CD4-positive, alpha-beta T cell treated with Interleukin-4 for 4 hours (primary cell): ENCODE measurements at regions not wholly inside any gene's neighbourhood (a gene's known extent, or its start where the extent isn't known, plus 50 kb on each side); places are given as distances from the start of the nearest gene placed in this dataset.

Source experiments
- DNase-seq: peaks from one replicate; pipeline ENCODE4 v3.0.0-alpha.2; 2020

- DNase-seq, result no peak
Measured at GRCh38 chr16:77594799-77595596, 127.3 kb upstream of the NUDT7 start.

- no peak for DNase-seq
Measured at GRCh38 chr16:77596261-77596660, 126.1 kb upstream of the NUDT7 start.

DNA sequence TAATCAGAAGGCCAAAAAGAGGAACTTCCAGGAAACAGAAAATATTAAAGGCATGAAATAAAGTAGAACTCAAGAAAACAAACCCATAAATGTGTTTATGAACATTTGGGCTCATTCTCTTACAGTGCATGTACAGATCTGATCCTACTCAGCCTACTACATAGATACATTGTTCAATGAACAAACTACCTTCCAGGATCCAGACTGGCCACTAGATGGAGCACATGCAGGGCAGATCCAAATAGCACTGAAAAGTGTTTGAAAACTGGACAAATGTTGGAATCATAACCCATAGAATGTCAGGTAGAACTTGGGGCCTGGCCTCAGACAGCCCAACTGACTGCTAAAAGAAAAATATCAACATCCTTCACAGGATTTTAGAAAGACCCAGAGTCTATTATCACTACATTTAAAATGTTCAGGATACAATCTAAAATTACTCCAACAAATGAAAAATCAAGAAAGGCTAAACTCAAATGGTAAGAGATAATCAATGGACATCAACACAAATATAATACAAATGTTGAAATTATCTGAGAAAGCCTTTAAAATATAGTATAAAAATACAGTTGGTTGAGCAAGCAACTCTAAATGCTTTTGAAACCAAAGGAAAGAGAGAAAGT is 122.4 kb upstream of the NUDT7 start:
- DNase-seq, result peak; percentile 15

DNA sequence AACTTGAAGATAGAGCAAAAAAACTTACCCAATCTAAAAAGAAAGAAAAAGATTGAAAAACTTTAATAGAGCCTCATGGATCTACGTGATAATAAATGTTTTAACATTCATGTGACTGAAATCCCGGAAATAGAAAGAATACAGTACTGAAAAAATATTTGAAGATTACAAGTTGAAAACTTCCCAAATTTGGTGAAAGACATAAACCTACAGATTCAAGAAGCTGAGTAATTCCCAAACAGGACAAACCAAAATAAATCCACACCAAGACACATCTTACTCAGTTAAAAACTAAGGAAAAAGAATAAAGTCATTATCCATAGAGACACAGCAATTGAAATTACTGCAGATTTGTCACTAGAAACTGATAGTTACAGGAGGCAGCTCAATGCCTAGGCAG is 121.8 kb upstream of the NUDT7 start:
- DNase-seq, result no peak

DNA sequence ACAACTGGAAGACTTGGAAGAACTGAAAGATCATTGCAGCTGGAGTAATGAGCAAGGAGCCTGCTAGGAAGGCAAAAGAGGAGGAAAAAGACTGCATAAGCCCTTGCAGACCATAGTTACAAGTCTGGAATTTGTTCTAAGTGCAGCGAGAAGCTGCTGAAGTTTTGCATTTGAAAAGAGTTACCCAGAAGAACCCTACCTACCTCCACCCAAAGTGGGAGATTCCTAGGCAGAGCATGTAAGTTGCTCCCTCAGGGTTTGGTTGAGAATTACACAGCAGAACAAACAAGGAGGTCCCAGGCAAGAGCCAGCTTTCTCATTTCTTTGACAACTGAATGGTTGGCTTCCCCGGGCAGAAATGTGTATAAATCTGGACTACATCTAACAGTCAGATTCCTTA is 118.7 kb upstream of the NUDT7 start:
- DNase-seq, result no peak

GRCh38 chr16:77610496-77610895 is 111.8 kb upstream of the NUDT7 start:
- DNase-seq, result no peak

DNA sequence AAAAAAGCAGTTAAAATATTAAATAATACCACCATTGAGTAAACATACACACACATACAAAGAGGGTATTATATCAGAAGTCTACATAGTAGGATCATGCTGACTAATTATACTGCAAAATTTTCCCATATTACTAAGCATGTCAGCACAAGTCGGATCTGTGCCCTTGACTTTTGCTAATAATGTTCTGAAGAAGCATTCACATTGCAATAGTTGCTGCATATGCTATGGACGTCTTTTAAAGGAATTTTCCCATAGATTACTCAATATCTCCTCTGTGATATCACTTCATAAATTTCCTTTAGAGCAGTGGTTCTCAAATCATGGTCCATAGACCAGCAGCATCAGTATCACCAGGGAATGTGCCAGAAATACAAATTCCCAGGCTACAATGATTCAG is 110.9 kb upstream of the NUDT7 start:
- DNase-seq, result no peak

GRCh38 chr16:77612596-77612995 is 109.7 kb upstream of the NUDT7 start:
- no peak for DNase-seq

GRCh38 chr16:77613095-77613494 is 109.2 kb upstream of the NUDT7 start:
- no peak for DNase-seq

DNA sequence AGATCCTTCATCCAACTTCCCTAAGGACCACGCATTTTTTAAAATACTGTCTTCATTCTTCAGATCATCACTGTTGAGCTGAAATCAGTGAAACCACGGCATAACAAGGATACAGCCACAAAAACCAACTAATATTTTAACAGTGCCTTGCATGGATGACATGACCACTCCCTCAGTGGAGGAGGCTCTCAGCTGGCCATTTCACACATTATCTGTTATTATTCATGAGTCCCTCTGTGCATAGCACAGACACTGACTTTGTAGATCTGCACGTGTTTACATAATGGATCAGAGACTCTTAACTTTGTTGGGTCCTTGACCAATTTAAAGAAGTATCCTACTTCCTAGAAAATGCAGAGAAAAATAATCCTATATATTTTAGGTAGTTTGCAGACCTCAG is 104.8 kb upstream of the NUDT7 start:
- no peak for DNase-seq

DNA sequence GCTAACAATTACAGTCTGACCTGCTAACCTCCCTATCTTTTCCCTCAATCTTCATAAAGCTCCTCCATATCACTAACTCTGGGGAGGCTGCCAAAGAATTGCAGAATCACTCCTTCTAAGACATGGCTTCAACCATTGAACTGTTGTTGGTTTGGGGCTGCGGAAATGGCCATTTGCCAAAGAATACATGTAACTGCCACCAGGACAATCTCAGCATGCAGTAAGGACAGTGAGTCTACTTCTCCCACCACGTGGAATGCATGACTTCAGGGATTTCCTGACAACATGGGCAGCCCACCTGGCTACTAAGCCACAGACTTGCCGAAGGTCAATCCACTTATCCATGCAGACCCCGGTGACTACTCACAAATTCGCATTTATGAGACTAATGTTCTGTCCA is 104.3 kb upstream of the NUDT7 start:
- DNase-seq, result no peak

DNA sequence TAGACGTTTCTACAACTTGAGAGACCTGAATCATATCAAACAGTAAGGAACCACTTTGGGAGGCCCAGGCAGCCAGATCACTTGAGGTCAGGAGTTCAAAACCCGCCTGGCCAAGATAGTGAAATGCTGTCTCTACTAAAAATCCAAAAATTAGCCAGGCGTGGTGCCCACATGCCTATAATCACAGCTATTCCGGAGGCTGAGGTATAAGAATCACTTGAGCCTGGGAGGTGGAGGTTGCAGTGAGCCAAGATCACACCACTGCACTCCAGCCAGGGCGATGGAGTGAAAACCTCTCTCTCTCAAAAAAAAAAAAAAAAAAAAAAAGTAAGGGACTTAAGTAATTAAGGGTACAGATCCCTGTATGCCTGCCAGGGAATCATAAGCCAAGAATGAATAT is 103.4 kb upstream of the NUDT7 start:
- DNase-seq, result no peak

GRCh38 chr16:77624085-77624484 is 98.2 kb upstream of the NUDT7 start:
- DNase-seq, result no peak

GRCh38 chr16:77636615-77637014 is 85.7 kb upstream of the NUDT7 start:
- no peak for DNase-seq

- no peak for DNase-seq
Measured at GRCh38 chr16:77637940-77638339, 84.4 kb upstream of the NUDT7 start.

GRCh38 chr16:77643176-77643575 is 79.1 kb upstream of the NUDT7 start:
- no peak for DNase-seq

DNA sequence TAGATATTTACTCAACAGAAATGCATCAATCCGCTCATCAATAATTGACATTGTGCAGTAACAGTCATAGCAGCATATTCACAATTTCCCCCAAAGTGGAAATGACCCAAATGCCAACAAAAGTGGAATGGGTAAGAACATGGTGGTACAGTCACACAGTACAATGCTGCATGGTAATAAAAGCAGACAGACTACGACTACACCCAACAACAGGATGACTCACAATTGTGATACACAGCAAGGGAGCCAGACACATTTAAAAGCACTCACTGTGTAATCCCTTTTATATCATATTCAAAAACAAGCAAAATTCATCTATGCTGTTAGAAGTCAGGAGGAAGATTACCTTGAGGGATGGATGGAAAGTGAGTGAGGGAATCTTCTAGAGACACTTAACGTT is 76.5 kb upstream of the NUDT7 start:
- no peak for DNase-seq

- no peak for DNase-seq
Measured at GRCh38 chr16:77647726-77648125, 74.6 kb upstream of the NUDT7 start.

DNA sequence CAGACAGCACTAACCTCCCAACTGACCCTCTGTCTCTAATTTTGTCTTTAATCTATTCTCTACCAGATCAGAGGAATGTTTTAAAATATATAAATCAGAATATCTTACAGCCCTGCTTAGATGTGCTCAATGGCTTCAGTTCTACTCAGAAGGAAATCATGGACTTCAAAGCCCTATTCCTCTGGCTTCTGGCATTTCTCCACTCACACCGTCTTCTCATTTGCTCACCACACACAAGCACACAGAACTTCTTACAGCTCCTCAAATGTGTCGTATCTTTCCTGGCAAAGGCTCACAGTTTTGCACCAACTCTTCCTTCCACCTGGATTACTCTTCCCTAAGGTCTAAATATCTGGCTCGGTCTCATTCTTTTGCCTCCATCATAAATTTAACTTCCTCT is 71.6 kb upstream of the NUDT7 start:
- no peak for DNase-seq

DNA sequence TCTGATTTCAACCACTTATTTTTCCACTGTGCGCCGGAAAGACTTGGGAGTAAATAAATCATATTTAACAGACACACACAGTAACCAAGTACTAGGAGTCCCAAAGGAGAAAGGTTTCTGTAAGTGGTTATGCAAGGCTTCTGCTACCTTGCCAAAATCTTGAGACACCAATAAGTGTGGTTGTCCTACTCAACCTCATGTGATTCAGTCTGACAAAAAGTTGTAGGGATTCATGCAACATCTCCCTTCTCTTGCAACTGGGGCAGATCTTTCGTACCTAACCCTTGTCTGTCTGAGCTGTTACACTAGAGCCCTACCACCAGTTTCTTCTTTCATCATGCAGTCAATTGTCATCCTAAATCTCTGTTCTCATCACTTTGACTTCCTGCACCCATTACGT is 69.9 kb upstream of the NUDT7 start:
- DNase-seq, result no peak

GRCh38 chr16:77657016-77657415 is 65.3 kb upstream of the NUDT7 start:
- no peak for DNase-seq

DNA sequence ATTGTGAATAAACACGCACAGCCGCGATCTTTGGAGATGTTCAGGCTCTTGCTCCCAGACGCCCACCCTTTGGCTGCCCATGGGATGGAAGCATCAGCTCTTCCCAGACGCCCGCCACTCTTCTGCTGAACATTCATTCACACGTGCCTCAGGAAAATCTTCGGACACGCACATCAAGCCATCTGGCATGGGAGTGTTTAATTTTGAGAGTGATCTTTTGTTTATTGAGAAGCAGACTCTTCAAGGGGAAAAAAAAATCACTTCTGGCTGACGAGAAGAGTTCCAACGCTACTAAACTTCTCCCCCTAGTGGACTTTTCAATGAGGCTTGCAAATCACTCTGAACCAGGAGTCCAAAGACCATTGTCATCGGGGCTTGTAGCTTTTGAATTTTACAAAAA is 62.0 kb upstream of the NUDT7 start:
- DNase-seq, result no peak

GRCh38 chr16:77662246-77662645 is 60.1 kb upstream of the NUDT7 start:
- no peak for DNase-seq

GRCh38 chr16:77663711-77664110 is 58.6 kb upstream of the NUDT7 start:
- DNase-seq, result no peak

DNA sequence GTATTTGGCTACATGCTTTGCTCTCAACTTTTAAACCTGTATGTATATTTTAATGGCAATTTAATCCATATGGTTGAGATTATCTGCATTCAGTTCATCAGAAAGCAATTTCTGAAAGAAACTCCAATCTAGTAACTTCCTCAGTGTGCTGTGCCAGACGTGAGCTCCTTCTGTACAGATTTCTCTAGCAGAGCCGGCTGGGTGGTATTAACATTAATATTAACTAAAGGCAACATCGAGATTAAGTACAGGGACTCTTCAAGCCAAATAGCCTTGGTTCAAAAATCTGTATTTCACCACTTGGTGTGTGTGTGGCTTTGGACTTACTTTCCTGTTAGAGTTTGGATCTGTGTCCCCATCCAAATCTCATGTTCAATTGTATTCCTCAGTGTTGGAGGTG is 55.5 kb upstream of the NUDT7 start:
- no peak for DNase-seq
